Astrocyte of the cerebellum (primary cell): ENCODE measurements at regions not wholly inside any gene's neighbourhood (a gene's known extent, or its start where the extent isn't known, plus 50 kb on each side); places are given as distances from the start of the nearest gene placed in this dataset.

Experiments used
- DNase-seq: peaks from one replicate; pipeline ENCODE4 v3.0.0-alpha.2; 2011; ENCODE audit warnings: low read depth
- H3K4me3 ChIP-seq: 2 replicates; pipeline ENCODE4 v1.5.1; 2011; ENCODE audit warnings: mild to moderate bottlenecking, low read depth, low read length, moderate library complexity
- in situ Hi-C: cut with HindIII; loops from 2 replicates; pipeline ENCODE4 v1.10.0; 2017; ENCODE audit warnings: low sequenced_read_pairs
- TF ChIP-seq, protein P1 (sequence below): IDR thresholded peaks from 2 replicates; pipeline ENCODE4 v1.5.1; 2012; ENCODE audit warnings: low read length, low read depth, moderate library complexity, mild to moderate bottlenecking; ENCODE audit errors: missing control alignments

DNA sequence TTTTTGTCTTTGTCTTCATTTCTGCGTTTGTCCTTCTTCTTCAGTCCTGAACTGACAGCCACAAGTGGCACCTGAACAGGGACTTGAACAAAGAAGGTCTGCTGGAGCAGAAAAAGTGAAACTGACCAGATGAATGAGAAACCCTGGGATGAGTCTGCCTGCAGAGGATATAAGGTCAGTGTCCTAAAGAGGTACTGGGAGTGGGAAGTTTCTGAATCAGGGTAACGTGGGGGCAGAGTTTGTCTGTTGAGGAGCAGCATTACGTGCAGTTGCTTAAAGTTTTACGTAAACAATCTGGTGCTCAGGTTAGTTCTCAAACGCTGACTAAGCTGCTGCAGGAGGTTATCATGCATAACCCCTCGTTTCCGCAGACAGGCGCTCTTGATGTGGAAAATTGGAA is 2057.6 kb downstream of the TP53TG3F start:
- in situ Hi-C loops, result no loop called here

DNA sequence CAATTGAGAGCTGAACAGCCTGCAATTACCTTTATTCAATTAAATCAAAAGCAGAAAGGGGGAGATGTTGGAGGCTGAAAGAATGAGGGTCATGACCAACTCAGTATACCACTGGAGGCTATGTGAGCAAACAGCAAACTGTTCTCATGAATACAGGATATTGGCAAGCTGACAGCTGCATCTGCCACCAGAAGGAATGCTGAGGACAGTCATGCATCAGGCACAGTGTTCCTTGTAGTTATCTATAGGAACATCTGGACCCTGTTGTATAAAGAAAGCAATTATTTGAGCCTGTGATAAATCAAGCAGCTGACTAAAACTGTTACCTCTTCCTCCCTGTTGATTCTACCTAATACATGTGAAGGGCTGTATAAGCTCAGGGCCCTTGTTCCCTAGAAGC is 2064.6 kb downstream of the TP53TG3F start:
- TF ChIP-seq, protein P1, sequence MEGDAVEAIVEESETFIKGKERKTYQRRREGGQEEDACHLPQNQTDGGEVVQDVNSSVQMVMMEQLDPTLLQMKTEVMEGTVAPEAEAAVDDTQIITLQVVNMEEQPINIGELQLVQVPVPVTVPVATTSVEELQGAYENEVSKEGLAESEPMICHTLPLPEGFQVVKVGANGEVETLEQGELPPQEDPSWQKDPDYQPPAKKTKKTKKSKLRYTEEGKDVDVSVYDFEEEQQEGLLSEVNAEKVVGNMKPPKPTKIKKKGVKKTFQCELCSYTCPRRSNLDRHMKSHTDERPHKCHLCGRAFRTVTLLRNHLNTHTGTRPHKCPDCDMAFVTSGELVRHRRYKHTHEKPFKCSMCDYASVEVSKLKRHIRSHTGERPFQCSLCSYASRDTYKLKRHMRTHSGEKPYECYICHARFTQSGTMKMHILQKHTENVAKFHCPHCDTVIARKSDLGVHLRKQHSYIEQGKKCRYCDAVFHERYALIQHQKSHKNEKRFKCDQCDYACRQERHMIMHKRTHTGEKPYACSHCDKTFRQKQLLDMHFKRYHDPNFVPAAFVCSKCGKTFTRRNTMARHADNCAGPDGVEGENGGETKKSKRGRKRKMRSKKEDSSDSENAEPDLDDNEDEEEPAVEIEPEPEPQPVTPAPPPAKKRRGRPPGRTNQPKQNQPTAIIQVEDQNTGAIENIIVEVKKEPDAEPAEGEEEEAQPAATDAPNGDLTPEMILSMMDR, result no peak
- H3K4me3 ChIP-seq, result no peak overlapping the region
- no peak for DNase-seq
- in situ Hi-C loops, result no loop called here

More for the DNA sequence above, 2057.6 kb downstream of the TP53TG3F start:
- TF ChIP-seq, protein P1, result no peak
- no peak for DNase-seq
- no peak overlapping the region for H3K4me3 ChIP-seq

- in situ Hi-C loops, result no loop called here
- no peak overlapping the region for H3K4me3 ChIP-seq
- DNase-seq, result no peak
- TF ChIP-seq, protein P1, result no peak
Measured at GRCh38 chr16:35525979-35526590, 2066.7 kb downstream of the TP53TG3F start.

- TF ChIP-seq, protein P1, result no peak
- no peak for DNase-seq
- H3K4me3 ChIP-seq, result no peak overlapping the region
- in situ Hi-C loops, result no loop called here
Measured at GRCh38 chr16:35532576-35532975, 2073.2 kb downstream of the TP53TG3F start.

- DNase-seq, result no peak
- H3K4me3 ChIP-seq, result no peak overlapping the region
- in situ Hi-C loops, result no loop called here
- TF ChIP-seq, protein P1, result no peak
Measured at GRCh38 chr16:35533683-35534082, 2074.3 kb downstream of the TP53TG3F start.

DNA sequence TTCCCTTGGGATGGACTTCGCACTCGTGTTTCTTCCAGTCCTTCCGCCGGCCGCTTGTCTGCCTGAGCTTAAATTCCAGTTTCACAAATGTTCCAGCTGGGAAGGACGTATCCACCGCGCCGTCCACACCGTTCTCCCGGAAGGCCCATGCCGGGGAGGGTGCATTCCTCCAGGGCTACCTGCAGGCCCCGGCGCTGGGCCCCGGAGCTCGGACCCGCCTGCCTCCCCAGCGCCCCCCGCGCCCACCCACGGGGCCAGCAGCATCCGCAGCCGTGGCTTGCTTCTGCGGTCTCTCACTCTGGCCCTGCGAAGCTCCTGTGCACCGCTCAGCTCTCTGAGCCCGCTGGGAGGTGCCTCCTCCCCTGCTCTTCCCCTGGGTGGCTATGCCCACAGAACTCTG is 2084.1 kb downstream of the TP53TG3F start:
- TF ChIP-seq, protein P1, result no peak
- no peak overlapping the region for H3K4me3 ChIP-seq
- in situ Hi-C loops, result no loop called here
- DNase-seq, result no peak
